ENCODE measurements at regions not wholly inside any gene's neighbourhood (a gene's known extent, or its start where the extent isn't known, plus 50 kb on each side); places are given as distances from the start of the nearest gene placed in this dataset.

- DNase-seq: no peak
- Mint-ChIP-seq H3K9me3 (no peaks in the 10 kb centered on the region), H3K4me3 (no peak overlapping the region), H3K27me3 (ENCODE audit: low read depth) (no peaks in the 10 kb centered on the region), H3K4me1 (ENCODE audit: low read depth) (no peaks in the 10 kb centered on the region), H3K36me3 (ENCODE audit: insufficient read depth) (no peaks in the 10 kb centered on the region)
- ATAC-seq: no peak
Observed at GRCh38 chr2:58866040-58866439, 624.9 kb upstream of the FANCL start.

DNA sequence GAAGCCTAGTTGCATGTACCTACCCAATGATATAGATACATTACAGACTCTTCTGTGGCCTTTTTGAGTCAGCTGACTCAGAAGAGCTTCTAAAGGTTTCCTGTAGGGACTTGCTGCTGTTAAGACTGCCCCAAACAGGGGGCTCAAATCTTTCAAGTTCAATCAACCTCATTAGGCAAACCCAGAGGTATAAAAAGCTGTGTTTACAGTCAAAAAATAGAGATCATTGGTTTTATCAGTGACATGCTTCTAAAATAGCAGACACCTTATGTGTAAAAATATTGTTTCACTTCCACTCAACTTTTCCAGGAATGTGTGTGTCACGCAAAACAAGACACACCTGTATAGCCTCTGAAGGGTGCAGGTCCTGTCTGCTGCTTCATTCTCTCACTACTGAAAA, 624.3 kb upstream of the FANCL start:
- ATAC-seq (no peak), DNase-seq (no peak)
- Mint-ChIP-seq H3K27me3 (ENCODE audit: low read depth) (no peaks in the 10 kb centered on the region), H3K36me3 (ENCODE audit: insufficient read depth) (no peaks in the 10 kb centered on the region), H3K4me1 (ENCODE audit: low read depth) (no peaks in the 10 kb centered on the region), H3K9me3 (no peaks in the 10 kb centered on the region), H3K4me3 (no peak overlapping the region)

DNA sequence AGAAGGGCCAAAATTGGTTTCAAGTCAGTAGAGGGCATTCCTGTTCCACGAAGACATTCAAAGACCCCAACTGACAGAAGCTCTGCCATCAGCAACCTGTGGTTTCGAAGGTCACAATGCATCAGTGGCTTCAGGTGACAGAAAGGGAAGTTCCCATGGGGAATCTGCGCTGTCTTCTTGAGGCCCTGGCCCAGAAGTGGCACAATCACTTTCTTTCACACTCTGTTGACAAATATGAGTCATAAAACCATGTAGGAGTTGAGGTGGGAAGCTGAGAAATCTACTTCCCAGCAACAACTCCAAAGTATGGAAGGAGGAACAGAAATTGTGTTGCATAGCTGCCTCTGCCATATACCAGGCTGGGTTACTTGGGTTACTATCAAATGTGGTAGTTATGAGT, 621.1 kb upstream of the FANCL start:
- DNase-seq (no peak), ATAC-seq (no peak)
- Mint-ChIP-seq H3K4me3 (no peak overlapping the region), H3K4me1 (ENCODE audit: low read depth) (no peaks in the 10 kb centered on the region), H3K27me3 (ENCODE audit: low read depth) (no peaks in the 10 kb centered on the region), H3K9me3 (no peaks in the 10 kb centered on the region), H3K36me3 (ENCODE audit: insufficient read depth) (no peaks in the 10 kb centered on the region)

- Mint-ChIP-seq H3K27me3 (ENCODE audit: low read depth) (no peaks in the 10 kb centered on the region), H3K9me3 (peaks cover 3% of the 10 kb centered on the region), H3K36me3 (ENCODE audit: insufficient read depth) (no peaks in the 10 kb centered on the region), H3K4me3 (no peak overlapping the region), H3K4me1 (ENCODE audit: low read depth) (no peaks in the 10 kb centered on the region)
- DNase-seq (no peak), ATAC-seq (no peak)
Observed at GRCh38 chr2:58860586-58860985, 619.5 kb upstream of the FANCL start.

DNA sequence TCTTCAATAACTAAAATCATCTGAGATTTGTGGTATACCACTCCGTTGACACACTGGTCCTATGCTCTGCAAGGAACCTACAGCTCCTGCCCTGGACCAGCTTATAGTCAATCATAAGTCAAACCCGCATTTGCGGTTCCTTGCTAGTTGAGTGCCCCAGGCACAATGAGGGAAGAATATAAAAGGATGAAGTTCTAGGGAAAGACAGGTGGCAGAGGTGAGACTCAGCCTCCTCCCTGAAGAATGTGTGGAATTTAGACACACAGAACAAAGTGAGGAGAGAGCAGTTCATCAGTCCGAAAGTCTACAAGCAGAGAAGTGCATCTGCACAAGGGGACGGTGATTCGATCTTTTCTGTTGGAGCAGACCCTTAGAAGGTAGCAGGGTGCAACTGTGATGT, 615.0 kb upstream of the FANCL start:
- ATAC-seq: no peak
- H3K36me3 Mint-ChIP-seq (ENCODE audit: insufficient read depth): no peaks in the 10 kb centered on the region
- no peak for DNase-seq
- no peak overlapping the region for H3K4me3 Mint-ChIP-seq
- no peaks in the 10 kb centered on the region for H3K27me3 Mint-ChIP-seq (ENCODE audit: low read depth)
- H3K9me3 Mint-ChIP-seq: peaks cover 3% of the 10 kb centered on the region
- no peaks in the 10 kb centered on the region for H3K4me1 Mint-ChIP-seq (ENCODE audit: low read depth)

- H3K36me3 Mint-ChIP-seq (ENCODE audit: insufficient read depth): no peaks in the 10 kb centered on the region
- H3K4me3 Mint-ChIP-seq: no peak overlapping the region
- peaks cover 3% of the 10 kb centered on the region for H3K9me3 Mint-ChIP-seq
- ATAC-seq (no peak), DNase-seq (no peak)
- no peaks in the 10 kb centered on the region for H3K27me3 Mint-ChIP-seq (ENCODE audit: low read depth)
- no peaks in the 10 kb centered on the region for H3K4me1 Mint-ChIP-seq (ENCODE audit: low read depth)
Observed at GRCh38 chr2:58853420-58853819, 612.3 kb upstream of the FANCL start.

GRCh38 chr2:58852905-58853304, 611.8 kb upstream of the FANCL start:
- ATAC-seq: no peak
- no peak for DNase-seq

DNA sequence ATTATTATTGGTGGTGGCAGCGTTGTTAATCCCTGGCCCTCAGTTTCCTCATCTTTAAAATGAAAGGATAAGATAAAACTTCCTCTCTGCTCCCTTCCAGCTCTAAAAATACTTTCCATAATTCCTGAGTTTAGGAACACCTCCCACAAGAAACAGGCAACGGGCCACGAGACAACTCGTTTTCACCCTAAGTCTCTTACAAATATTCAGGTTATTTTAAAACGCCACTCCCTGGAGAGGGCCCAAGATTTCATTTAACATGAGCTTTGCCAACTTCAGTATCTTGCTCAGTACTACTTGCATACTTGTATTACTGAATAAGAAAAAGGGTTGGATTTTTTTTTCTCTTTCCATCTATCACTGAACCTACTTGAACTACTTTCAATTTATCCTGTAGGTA, 611.1 kb upstream of the FANCL start:
- no peaks in the 10 kb centered on the region for H3K4me1 Mint-ChIP-seq (ENCODE audit: low read depth)
- ATAC-seq: no peak

More at GRCh38 chr2:58852905-58853304, 611.8 kb upstream of the FANCL start:
- no peaks in the 10 kb centered on the region for H3K27me3 Mint-ChIP-seq (ENCODE audit: low read depth)
- no peaks in the 10 kb centered on the region for H3K36me3 Mint-ChIP-seq (ENCODE audit: insufficient read depth)
- H3K4me1 Mint-ChIP-seq (ENCODE audit: low read depth): no peaks in the 10 kb centered on the region
- H3K9me3 Mint-ChIP-seq: peaks cover 3% of the 10 kb centered on the region
- H3K4me3 Mint-ChIP-seq: no peak overlapping the region

DNA sequence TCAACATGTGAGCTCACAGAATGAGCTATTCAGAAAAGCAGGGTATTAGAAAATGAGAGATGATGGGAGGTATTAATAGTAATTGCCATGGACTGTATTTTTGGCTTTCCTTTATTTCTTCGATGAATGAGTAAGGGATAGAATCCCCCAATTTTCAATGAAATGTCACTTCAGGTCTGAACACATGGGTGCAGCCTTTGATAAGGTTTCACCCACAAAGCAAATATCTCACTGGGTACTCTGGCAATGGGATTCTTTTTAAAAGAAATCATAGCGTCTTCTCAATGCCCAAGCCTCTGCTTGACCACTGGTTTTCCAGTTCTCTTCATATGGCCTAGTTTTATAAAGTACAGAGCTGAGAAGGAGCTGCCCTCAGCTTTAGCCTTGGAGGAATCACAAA, 610.5 kb upstream of the FANCL start:
- no peak overlapping the region for H3K4me3 Mint-ChIP-seq
- H3K36me3 Mint-ChIP-seq (ENCODE audit: insufficient read depth): no peaks in the 10 kb centered on the region
- H3K9me3 Mint-ChIP-seq: no peaks in the 10 kb centered on the region
- H3K27me3 Mint-ChIP-seq (ENCODE audit: low read depth): no peaks in the 10 kb centered on the region
- ATAC-seq (no peak), DNase-seq (no peak)
- no peaks in the 10 kb centered on the region for H3K4me1 Mint-ChIP-seq (ENCODE audit: low read depth)

More for the DNA sequence above, 611.1 kb upstream of the FANCL start:
- no peak for DNase-seq
- H3K4me3 Mint-ChIP-seq: no peak overlapping the region
- H3K36me3 Mint-ChIP-seq (ENCODE audit: insufficient read depth): no peaks in the 10 kb centered on the region
- peaks cover 3% of the 10 kb centered on the region for H3K9me3 Mint-ChIP-seq
- H3K27me3 Mint-ChIP-seq (ENCODE audit: low read depth): no peaks in the 10 kb centered on the region

DNA sequence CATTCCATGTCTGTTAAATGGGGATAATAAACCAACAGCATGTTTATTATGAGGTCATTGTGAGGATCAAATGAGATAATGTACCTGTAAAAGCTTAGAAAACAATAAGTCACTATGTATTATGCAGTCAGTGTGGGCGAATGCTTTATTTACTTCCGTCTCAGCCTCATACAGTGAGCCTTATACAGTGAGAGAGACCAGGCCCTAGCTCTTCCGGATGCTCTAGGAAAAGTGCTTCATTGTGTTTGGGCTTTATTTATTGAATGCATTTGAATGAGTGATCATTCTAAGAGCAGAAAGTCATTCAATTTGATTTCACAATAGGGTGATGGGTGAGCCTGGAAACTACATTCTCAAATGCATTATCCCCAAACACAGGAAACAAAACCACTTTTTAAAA, 603.9 kb upstream of the FANCL start:
- no peak overlapping the region for H3K4me3 Mint-ChIP-seq
- H3K36me3 Mint-ChIP-seq (ENCODE audit: insufficient read depth): no peaks in the 10 kb centered on the region
- DNase-seq (no peak), ATAC-seq (no peak)
- H3K27me3 Mint-ChIP-seq (ENCODE audit: low read depth): no peaks in the 10 kb centered on the region
- no peaks in the 10 kb centered on the region for H3K9me3 Mint-ChIP-seq
- H3K4me1 Mint-ChIP-seq (ENCODE audit: low read depth): no peaks in the 10 kb centered on the region

- ATAC-seq: no peak
- no peaks in the 10 kb centered on the region for H3K36me3 Mint-ChIP-seq (ENCODE audit: insufficient read depth)
- no peak overlapping the region for H3K4me3 Mint-ChIP-seq
- H3K27me3 Mint-ChIP-seq (ENCODE audit: low read depth): no peaks in the 10 kb centered on the region
- DNase-seq: no peak
- H3K4me1 Mint-ChIP-seq (ENCODE audit: low read depth): no peaks in the 10 kb centered on the region
- no peaks in the 10 kb centered on the region for H3K9me3 Mint-ChIP-seq
Observed at GRCh38 chr2:58842501-58843155, 601.5 kb upstream of the FANCL start.

DNA sequence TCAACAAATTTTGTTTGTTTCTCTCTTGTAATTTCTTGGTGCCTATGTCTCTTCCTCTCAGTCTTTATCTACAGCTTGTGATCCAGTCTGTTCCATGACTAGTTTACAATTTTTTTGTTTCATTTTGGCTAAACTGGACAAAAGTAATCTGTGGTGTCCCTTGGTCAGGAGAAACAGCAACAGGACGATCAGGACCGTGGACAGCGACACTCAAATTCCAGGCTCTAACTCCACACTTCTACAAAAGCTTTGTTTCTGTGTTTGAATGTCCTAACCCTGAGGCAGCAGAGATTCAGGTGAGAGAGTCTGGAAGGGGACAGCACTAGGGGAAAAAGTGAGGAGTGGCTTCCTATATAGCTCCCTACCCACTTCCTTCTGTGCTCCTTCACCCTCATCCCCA, 593.3 kb upstream of the FANCL start:
- H3K4me1 Mint-ChIP-seq (ENCODE audit: low read depth): no peaks in the 10 kb centered on the region
- H3K9me3 Mint-ChIP-seq: peaks cover 13% of the 10 kb centered on the region
- H3K4me3 Mint-ChIP-seq: no peak overlapping the region
- H3K36me3 Mint-ChIP-seq (ENCODE audit: insufficient read depth): no peaks in the 10 kb centered on the region
- ATAC-seq: no peak
- DNase-seq: no peak
- no peaks in the 10 kb centered on the region for H3K27me3 Mint-ChIP-seq (ENCODE audit: low read depth)

DNA sequence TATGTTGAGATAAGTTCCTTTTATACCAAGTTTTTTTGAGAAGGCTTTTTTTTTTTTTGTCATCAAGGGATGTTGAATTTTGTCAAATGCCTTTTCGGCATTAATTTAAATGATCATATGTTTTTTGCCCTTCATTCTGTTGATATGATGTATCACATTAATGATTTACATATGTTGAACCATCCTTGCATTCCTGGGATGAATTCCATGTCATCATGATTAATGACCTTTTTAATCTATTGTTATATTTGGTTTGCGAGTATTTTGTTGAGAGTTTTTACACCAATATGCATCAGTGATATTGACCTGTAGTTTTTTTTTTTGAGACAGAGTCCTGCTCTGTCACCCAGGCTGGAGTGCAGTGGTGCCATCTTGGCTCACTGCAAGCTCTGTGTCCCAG, 585.7 kb upstream of the FANCL start:
- ATAC-seq (no peak), DNase-seq (no peak)
- Mint-ChIP-seq H3K4me3 (no peak overlapping the region), H3K36me3 (ENCODE audit: insufficient read depth) (no peaks in the 10 kb centered on the region), H3K27me3 (ENCODE audit: low read depth) (no peaks in the 10 kb centered on the region), H3K9me3 (peaks cover 34% of the 10 kb centered on the region), H3K4me1 (ENCODE audit: low read depth) (no peaks in the 10 kb centered on the region)

DNA sequence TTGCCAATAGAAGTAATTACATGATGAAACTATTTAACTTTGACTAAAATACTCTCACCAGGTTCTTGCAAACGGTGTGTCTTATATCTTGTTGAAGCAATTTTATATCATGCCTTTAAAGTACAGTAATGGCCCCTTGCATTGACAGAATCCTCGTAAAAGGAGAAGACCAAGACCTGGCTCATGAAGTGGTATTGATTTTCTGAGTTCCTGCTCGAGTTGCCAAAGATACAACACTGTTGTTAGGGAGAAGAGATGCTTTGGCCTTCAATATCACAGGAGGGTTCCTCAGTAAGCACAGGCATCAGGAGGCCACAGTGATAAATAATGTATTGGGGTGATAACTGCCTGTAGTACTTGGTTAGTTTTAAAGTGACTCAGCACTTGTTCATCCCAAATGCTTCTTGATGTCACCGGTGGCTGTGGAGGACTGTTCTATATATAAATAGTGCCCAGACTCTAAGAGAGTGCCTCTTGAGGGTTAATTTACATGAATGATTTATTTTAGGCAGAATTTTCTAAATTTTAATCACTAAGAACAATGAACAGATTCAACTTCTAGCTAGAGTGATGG, 571.7 kb upstream of the FANCL start:
- DNase-seq (no peak), ATAC-seq (no peak)
- Mint-ChIP-seq H3K4me3 (no peak overlapping the region), H3K27me3 (ENCODE audit: low read depth) (no peaks in the 10 kb centered on the region), H3K9me3 (no peaks in the 10 kb centered on the region), H3K36me3 (ENCODE audit: insufficient read depth) (no peaks in the 10 kb centered on the region), H3K4me1 (ENCODE audit: low read depth) (no peaks in the 10 kb centered on the region)

GRCh38 chr2:58805126-58805525, 564.0 kb upstream of the FANCL start:
- Mint-ChIP-seq H3K27me3 (ENCODE audit: low read depth) (no peaks in the 10 kb centered on the region), H3K36me3 (ENCODE audit: insufficient read depth) (no peaks in the 10 kb centered on the region), H3K9me3 (peaks cover 4% of the 10 kb centered on the region), H3K4me3 (no peak overlapping the region), H3K4me1 (ENCODE audit: low read depth) (no peaks in the 10 kb centered on the region)
- DNase-seq (no peak), ATAC-seq (no peak)

Measured in activated T-cell treated with anti-CD3 and anti-CD28 coated beads, Interleukin-2, amount 50 U/mL, for 4 hours (primary cell).